NK-92 (cell line): ENCODE measurements at regions not wholly inside any gene's neighbourhood (a gene's known extent, or its start where the extent isn't known, plus 50 kb on each side); places are given as distances from the start of the nearest gene placed in this dataset.
"Not testable (repeated sequence)": the region's sequence is repeated elsewhere in the genome, so short reads cannot be mapped to it uniquely, and the experiment has no call there.

Source experiments
- DNase-seq: peaks from one replicate; lab custom pipeline; 2025; ENCODE audit not compliant: unreplicated experiment; lab: John Stamatoyannopoulos, UW

- no peak for DNase-seq
Observed at GRCh38 chr7:130943981-130944380, 210.0 kb upstream of the KLF14 start.

DNA sequence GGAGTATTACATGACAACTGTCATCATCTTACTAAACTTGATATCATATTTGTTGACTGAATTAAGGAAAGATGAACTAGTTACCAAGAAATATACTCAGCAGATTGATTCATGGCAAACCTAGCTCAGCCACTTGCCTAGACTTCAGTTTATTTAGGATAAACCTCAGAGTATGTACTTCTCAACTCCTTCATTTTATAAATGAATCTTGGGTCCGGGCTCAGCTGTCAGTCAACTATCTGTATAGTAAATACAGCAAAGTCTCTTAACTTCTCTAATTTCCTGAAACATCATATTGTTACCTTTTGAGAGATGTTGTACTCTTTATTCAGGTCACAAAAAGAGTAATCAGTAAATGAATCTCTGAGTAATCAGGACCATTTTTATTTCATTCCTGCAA is 211.0 kb upstream of the KLF14 start:
- DNase-seq, result no peak

GRCh38 chr7:130945411-130945811 is 211.4 kb upstream of the KLF14 start:
- no peak for DNase-seq

DNA sequence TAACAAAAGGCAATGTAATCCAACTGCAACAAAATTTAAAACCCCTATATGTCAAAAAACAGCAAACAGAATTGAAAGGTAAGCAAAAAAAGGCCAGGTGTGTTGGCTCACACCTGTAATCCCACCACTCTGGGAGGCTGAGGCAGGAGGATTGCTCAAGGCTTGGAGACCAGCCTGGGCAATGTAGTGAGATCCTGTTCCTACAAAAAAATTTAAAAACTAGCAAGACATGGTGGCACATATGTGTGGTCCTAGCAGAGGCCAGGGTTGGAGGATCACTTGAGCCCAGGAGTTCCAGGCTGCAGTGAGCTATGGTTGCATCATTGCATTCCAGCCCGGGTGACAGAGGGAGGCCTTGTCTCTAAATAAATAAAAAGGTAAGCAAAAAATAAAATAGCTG is 212.1 kb upstream of the KLF14 start:
- no peak for DNase-seq

DNA sequence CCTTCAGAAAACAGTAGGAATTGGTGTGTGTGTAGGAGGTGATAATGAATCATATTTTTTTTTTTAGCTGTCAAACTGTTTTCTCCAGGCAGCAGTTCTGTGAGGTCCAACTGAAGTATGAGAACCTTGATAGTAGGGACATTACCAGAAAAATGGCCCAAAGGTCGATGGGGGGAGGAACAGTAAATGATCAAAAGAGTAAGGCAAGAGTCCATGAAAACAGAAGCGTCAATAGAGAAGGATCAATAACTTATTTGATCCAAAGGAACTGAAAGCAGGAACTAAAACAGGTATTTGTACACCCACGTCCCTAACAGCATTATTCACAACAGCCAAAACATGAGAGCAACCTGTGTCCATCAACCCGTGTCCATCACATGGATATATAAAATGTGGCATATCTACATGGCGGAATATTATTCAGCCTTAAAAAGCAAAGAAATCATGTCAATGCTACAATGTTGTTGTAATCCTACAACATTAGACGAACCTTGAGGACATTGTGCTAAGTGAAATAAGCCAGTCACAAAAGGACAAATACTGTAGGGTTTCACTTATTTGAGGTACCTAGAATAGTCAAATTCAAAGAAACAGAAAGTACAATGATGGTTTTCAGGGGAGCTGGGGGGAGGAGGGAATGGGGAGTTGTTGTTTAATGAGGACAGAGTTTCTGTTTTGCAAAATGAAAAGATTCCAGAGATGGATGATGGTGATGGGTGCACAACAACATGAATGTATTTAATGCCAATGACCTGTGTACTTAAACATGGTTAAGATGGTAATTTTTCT is 214.0 kb upstream of the KLF14 start:
- no peak for DNase-seq

- DNase-seq, result no peak
Observed at GRCh38 chr7:130948822-130949221, 214.8 kb upstream of the KLF14 start.

GRCh38 chr7:130949550-130949949 is 215.5 kb upstream of the KLF14 start:
- DNase-seq, result no peak

GRCh38 chr7:130950054-130950453 is 216.0 kb upstream of the KLF14 start:
- no peak for DNase-seq

DNA sequence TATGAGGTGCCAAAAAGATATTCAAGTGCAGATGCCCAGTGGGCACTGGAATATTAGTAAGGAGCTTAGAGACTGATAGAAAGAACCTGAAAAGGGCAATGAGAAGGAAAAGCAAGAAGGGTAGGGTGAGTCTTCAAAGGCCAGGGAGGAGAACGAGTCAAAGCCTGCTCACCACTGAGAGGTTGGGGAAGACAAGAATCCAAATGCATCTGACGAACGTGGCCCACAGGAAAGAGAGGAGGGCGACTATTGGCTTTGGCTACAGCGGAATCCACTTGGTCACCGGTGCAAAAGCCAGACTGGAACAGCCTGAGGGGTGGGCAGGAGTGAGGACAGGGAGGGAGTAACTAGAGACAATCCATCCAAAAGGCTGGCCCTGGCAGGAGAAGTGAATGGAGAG is 216.7 kb upstream of the KLF14 start:
- DNase-seq, result no peak

- no peak for DNase-seq
Observed at GRCh38 chr7:130951303-130951975, 217.4 kb upstream of the KLF14 start.

GRCh38 chr7:130951976-130952876 is 218.2 kb upstream of the KLF14 start:
- DNase-seq, result no peak

DNA sequence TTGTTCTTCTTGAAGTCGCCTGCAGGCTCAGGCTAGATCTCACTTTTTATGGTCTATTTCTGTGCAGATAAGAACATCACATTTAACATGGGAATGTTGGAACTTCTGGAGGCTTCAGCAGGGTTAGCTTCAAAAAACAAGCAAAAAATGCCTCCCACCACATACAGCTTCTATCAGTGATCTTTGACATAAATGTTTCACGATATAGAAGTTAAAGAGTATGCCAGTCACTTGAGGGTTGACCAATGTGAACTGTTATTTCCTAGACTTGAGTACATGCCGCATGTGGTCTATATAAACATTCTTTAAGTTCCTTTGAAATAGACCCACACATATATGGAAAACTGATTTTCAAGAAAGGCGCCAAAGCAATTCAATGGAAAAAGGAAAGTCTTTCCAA is 219.2 kb upstream of the KLF14 start:
- no peak for DNase-seq

DNA sequence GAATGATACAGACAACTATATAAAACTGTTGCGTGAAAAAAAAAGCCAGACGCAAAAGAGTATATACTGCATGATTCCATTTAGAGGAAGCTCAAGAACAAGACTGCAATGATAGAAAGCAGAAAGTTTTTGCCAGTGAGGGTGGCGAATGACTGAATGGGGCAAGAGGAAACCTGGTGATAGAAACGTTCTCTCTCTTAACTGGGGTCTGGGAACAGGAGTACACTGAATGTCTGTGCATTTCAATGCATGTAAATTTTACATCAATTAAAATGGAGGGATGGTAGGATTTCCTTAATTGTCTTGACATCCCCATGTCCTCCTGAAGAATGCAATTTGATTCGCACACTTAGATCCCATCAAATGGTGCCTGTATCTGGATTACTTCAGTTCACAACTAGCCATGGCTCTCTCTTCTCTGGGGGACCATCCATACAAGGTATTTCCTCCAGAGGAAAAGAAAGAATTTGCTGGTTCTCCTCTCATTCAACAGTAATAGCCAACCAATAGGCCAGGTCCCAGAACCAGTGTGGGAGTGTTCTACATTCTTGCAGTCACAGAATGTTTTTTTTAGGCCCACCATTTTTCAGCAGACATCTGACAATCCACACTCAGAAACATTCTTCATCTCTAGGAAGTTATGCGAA is 221.0 kb upstream of the KLF14 start:
- DNase-seq, result no peak

DNA sequence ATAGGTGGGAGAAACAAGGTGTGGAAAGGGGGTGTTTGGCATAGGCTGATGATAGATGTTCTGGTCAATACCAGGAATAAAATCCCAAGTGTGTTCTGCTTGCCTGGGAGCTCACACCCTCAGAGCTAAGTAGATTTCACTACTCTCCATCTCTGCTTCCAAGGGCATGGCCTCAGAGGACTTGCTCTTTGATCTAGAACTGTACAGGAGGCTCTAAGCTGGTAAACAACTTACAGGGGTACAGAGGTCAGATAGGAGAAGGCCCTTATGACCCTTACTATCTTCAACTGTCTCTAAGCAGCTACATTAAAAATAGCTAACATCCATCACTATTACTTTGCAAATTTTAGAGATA is 221.5 kb upstream of the KLF14 start:
- DNase-seq, result no peak

GRCh38 chr7:130956417-130957136 is 222.6 kb upstream of the KLF14 start:
- DNase-seq, result no peak

DNA sequence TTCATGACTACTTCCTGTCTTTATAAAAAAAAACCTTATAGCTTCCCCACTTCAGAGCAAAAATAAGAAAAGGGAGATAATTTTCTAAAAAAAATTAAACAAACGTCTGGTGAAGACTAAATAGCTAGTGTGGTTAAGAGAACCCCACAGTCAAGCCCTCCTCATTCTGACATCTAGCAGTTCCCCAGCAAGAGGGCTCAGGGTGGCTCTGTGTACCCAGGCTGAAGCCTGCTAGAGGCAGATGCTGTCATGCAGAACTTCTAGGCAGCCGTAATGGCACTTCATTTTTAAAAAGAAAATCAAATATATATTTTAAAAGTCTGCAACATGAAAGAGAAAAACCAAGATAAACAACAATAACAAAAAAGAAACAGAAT is 223.1 kb upstream of the KLF14 start:
- no peak for DNase-seq

DNA sequence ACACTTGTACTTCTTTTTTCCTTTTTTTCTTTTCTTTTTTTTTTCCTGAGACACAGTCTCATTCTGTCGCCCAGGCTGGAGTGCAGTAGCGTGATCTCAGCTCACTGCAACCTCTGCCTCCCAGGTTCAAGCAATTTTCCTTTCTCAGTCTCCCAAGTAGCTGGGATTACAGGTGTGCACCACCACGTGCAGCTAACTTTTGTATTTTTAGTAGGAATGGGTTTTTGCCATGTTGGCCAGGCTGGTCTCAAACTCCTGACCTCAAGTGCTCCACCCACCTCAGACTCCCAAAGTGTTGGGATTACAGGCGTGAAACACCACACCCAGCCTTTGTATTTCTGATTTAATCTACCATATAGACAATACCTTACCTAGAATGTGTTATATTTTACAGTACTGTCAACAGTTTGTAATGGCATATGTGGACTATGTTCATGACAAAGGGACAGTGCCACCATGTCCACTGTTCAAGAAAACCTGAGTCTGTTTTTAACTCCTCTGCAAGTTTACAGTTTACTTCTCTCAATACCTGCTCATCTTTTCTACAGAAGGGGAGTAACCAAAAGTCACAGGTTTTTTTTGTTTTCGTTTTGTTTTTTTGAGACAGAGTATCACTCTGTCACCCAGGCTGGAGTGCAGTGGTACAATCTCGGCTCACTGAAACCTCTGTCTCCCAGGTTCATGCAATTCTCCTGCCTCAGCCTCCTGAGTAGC is 223.9 kb upstream of the KLF14 start:
- not testable (repeated sequence) for DNase-seq

- DNase-seq, result no peak
Observed at GRCh38 chr7:130958846-130959245, 224.8 kb upstream of the KLF14 start.

- no peak for DNase-seq
Observed at GRCh38 chr7:130959743-130960207, 225.8 kb upstream of the KLF14 start.
